GM23248 (cell line): ENCODE measurements at regions not wholly inside any gene's neighbourhood (a gene's known extent, or its start where the extent isn't known, plus 50 kb on each side); places are given as distances from the start of the nearest gene placed in this dataset.

Source experiments
- DNase-seq: peaks from one replicate; pipeline ENCODE4 v3.0.0-alpha.2; 2015
- H2AFZ ChIP-seq: fragments of 200-600 bp; sonication (generic); 2 replicates; pipeline ENCODE4 v1.6.1; 2016; ENCODE audit warnings: antibody characterized with exemption
- H3F3A ChIP-seq: fragments of 200-600 bp; sonication (generic); 2 replicates; pipeline ENCODE4 v1.6.1; 2016; ENCODE audit warnings: mild to moderate bottlenecking, antibody characterized with exemption, mixed run types; ENCODE audit not compliant: insufficient read depth
- H3K27ac ChIP-seq: fragments of 200-600 bp; sonication (generic); 2 replicates; pipeline ENCODE4 v1.5.1; 2016; ENCODE audit warnings: mild to moderate bottlenecking
- H3K27me3 ChIP-seq: fragments of 200-600 bp; sonication (generic); replicated peaks from 2 replicates; pipeline ENCODE4 v1.6.1; 2016; ENCODE audit warnings: mild to moderate bottlenecking; ENCODE audit not compliant: insufficient read depth
- H3K36me3 ChIP-seq: fragments of 200-600 bp; sonication (generic); 2 replicates; pipeline ENCODE4 v1.6.1; 2016; ENCODE audit warnings: low read depth, mild to moderate bottlenecking
- H3K4me1 ChIP-seq: fragments of 200-600 bp; sonication (generic); 2 replicates; pipeline ENCODE4 v1.6.1; 2016; ENCODE audit warnings: mild to moderate bottlenecking; ENCODE audit not compliant: insufficient read depth
- H3K4me2 ChIP-seq: fragments of 200-600 bp; sonication (generic); one replicate; pipeline ENCODE4 v1.6.1; 2016; ENCODE audit warnings: mild to moderate bottlenecking; ENCODE audit not compliant: unreplicated experiment
- H3K4me3 ChIP-seq: fragments of 200-600 bp; sonication (generic); 2 replicates; pipeline ENCODE4 v1.5.1; 2016; ENCODE audit warnings: mild to moderate bottlenecking
- H3K79me2 ChIP-seq: fragments of 200-600 bp; sonication (generic); 2 replicates; pipeline ENCODE4 v1.6.1; 2016; ENCODE audit warnings: mild to moderate bottlenecking; ENCODE audit not compliant: insufficient read depth
- H3K9ac ChIP-seq: fragments of 200-600 bp; sonication (generic); 2 replicates; pipeline ENCODE4 v1.6.1; 2016; ENCODE audit warnings: mild to moderate bottlenecking
- H3K9me2 ChIP-seq: fragments of 200-600 bp; sonication (generic); 2 replicates; pipeline ENCODE4 v1.6.1; 2016; ENCODE audit warnings: mixed run types, mild to moderate bottlenecking, moderate library complexity; ENCODE audit not compliant: insufficient read depth
- H3K9me3 ChIP-seq: fragments of 200-600 bp; sonication (generic); one replicate; pipeline ENCODE4 v1.6.1; 2017; ENCODE audit warnings: low read depth
- H4K20me1 ChIP-seq: fragments of 200-600 bp; sonication (generic); 2 replicates; pipeline ENCODE4 v1.6.0; 2016; ENCODE audit not compliant: insufficient read depth
- EZH2 ChIP-seq: fragments of 200-600 bp; sonication (generic); IDR thresholded peaks from 2 replicates; pipeline ENCODE4 v1.6.1; 2018; ENCODE audit warnings: antibody characterized with exemption, mild to moderate bottlenecking; ENCODE audit not compliant: insufficient read depth, poor library complexity, severe bottlenecking
- EZH2phosphoT487 ChIP-seq: fragments of 200-600 bp; sonication (generic); IDR thresholded peaks from 2 replicates; pipeline ENCODE4 v1.6.1; 2018; ENCODE audit warnings: antibody characterized with exemption, moderate library complexity, mild to moderate bottlenecking, low read depth; ENCODE audit not compliant: insufficient read depth
- WGBS, 2 experiments: methylation state at CpG; one replicate each; pipeline ENCODE4 v1.1.6; 2015 to 2017; ENCODE audit warnings: low lambda C conversion rate in 2 of 2, low coverage in 1 of 2; ENCODE audit errors: missing lambda C conversion rate in 2 of 2; 5-methylcytosine and 5-hydroxymethylcytosine counted together
- in situ Hi-C: fragments of 300-500 bp; cut with MboI; formaldehyde crosslinking; loops from 2 replicates; pipeline ENCODE4 v1.15.0; 2020

- Histone ChIP-seq H3K27ac (no peak overlapping the region), H4K20me1 (no peaks in the 10 kb centered on the region)
- in situ Hi-C loops = no loop called here
Measured at GRCh38 chr10:55358539-55358938, 557.5 kb upstream of the PCDH15 start.

GRCh38 chr10:55353414-55353813 is 552.4 kb upstream of the PCDH15 start:
- no peak for DNase-seq
- TF ChIP-seq EZH2 (no peak), EZH2phosphoT487 (no peak)
- no peaks in the 10 kb centered on the region for H3K79me2 ChIP-seq
- no peak overlapping the region for H3K4me2 ChIP-seq
- no peak overlapping the region for H2AFZ ChIP-seq
- no peaks in the 10 kb centered on the region for H3F3A ChIP-seq
- H3K9me3 ChIP-seq = no peaks in the 10 kb centered on the region
- H3K36me3 ChIP-seq = no peaks in the 10 kb centered on the region
- no peaks in the 10 kb centered on the region for H3K9me2 ChIP-seq
- H3K27ac ChIP-seq = no peak overlapping the region
- 23 to 29% methylated on average over 1 of the region's 1 CpG for WGBS, 2 experiments
- H3K4me3 ChIP-seq = no peak overlapping the region
- no peaks in the 10 kb centered on the region for H4K20me1 ChIP-seq
- H3K27me3 ChIP-seq = no peaks in the 10 kb centered on the region
- in situ Hi-C loops = no loop called here
- no peak overlapping the region for H3K9ac ChIP-seq
- peaks cover 4% of the 10 kb centered on the region; the same call in 1 of the 2 replicates for H3K4me1 ChIP-seq

More at GRCh38 chr10:55358539-55358938, 557.5 kb upstream of the PCDH15 start:
- Histone ChIP-seq H3K27me3 (no peaks in the 10 kb centered on the region), H3K36me3 (no peaks in the 10 kb centered on the region), H3K79me2 (no peaks in the 10 kb centered on the region), H3K9me2 (no peaks in the 10 kb centered on the region), H3F3A (no peaks in the 10 kb centered on the region), H3K9ac (no peak overlapping the region), H3K9me3 (no peaks in the 10 kb centered on the region), H3K4me3 (0 out of 2 replicates have a peak overlapping the region, but pooled peaks have one; percentile 6), H3K4me1 (peaks cover 12% of the 10 kb centered on the region), H2AFZ (no peak overlapping the region; the same call in 1 of the 2 replicates), H3K4me2 (peak overlapping the region; percentile 54)
- no peak for TF ChIP-seq EZH2phosphoT487
- peak; percentile 71 for DNase-seq
- WGBS, 2 experiments = 19 to 23% methylated on average over 2 of the region's 2 CpGs

- Histone ChIP-seq H3F3A (no peaks in the 10 kb centered on the region), H4K20me1 (no peaks in the 10 kb centered on the region), H3K79me2 (no peaks in the 10 kb centered on the region), H3K9ac (no peak overlapping the region), H3K9me3 (no peaks in the 10 kb centered on the region), H3K4me1 (0 out of 2 replicates have a peak, but pooled peaks cover under 1% of the 10 kb centered on the region), H2AFZ (no peak overlapping the region), H3K9me2 (no peaks in the 10 kb centered on the region), H3K27ac (no peak overlapping the region), H3K36me3 (no peaks in the 10 kb centered on the region), H3K4me3 (no peak overlapping the region), H3K27me3 (no peaks in the 10 kb centered on the region), H3K4me2 (no peak overlapping the region)
- no peak for DNase-seq
- WGBS, 2 experiments = 46 to 48% methylated on average over 2 of the region's 2 CpGs
- TF ChIP-seq EZH2 = no peak
- no peak for TF ChIP-seq EZH2phosphoT487
- in situ Hi-C loops = no loop called here
Measured at GRCh38 chr10:55351431-55351830, 550.4 kb upstream of the PCDH15 start.

- no peaks in the 10 kb centered on the region for H3K4me1 ChIP-seq
- no peaks in the 10 kb centered on the region for H3K36me3 ChIP-seq
- no peak overlapping the region for H2AFZ ChIP-seq
- H3K9ac ChIP-seq = no peak overlapping the region
- in situ Hi-C loops = no loop called here
- no peaks in the 10 kb centered on the region for H3K79me2 ChIP-seq
- H3K27me3 ChIP-seq = no peaks in the 10 kb centered on the region
- no peak overlapping the region for H3K4me3 ChIP-seq
- no peaks in the 10 kb centered on the region for H3K9me3 ChIP-seq
- TF ChIP-seq EZH2 (no peak), EZH2phosphoT487 (no peak)
- no peak overlapping the region for H3K4me2 ChIP-seq
- H3K27ac ChIP-seq = no peak overlapping the region
- no peaks in the 10 kb centered on the region for H4K20me1 ChIP-seq
- no peaks in the 10 kb centered on the region for H3K9me2 ChIP-seq
- DNase-seq = no peak
- H3F3A ChIP-seq = no peaks in the 10 kb centered on the region
Measured at GRCh38 chr10:55348534-55348933, 547.5 kb upstream of the PCDH15 start.

- TF ChIP-seq EZH2 = no peak
- no peak for TF ChIP-seq EZH2phosphoT487
- Histone ChIP-seq H3K9ac (no peak overlapping the region), H3K27ac (no peak overlapping the region), H3K9me3 (no peaks in the 10 kb centered on the region), H3K4me1 (no peaks in the 10 kb centered on the region), H3K27me3 (no peaks in the 10 kb centered on the region), H3K4me3 (no peak overlapping the region), H2AFZ (no peak overlapping the region), H3K36me3 (no peaks in the 10 kb centered on the region), H4K20me1 (no peaks in the 10 kb centered on the region), H3K79me2 (no peaks in the 10 kb centered on the region), H3K9me2 (no peaks in the 10 kb centered on the region; the same call in 1 of the 2 replicates), H3K4me2 (no peak overlapping the region), H3F3A (no peaks in the 10 kb centered on the region)
- WGBS, 2 experiments = 56 to 68% methylated on average over 1 of the region's 1 CpG
- DNase-seq = no peak
- in situ Hi-C loops = no loop called here
Measured at GRCh38 chr10:55330486-55330885, 529.5 kb upstream of the PCDH15 start.
